ENCODE measurements at regions not wholly inside any gene's neighbourhood (a gene's known extent, or its start where the extent isn't known, plus 50 kb on each side); places are given as distances from the start of the nearest gene placed in this dataset.
"Not testable (repeated sequence)": the region's sequence is repeated elsewhere in the genome, so short reads cannot be mapped to it uniquely, and the experiment has no call there.

- TF ChIP-seq, protein P1, sequence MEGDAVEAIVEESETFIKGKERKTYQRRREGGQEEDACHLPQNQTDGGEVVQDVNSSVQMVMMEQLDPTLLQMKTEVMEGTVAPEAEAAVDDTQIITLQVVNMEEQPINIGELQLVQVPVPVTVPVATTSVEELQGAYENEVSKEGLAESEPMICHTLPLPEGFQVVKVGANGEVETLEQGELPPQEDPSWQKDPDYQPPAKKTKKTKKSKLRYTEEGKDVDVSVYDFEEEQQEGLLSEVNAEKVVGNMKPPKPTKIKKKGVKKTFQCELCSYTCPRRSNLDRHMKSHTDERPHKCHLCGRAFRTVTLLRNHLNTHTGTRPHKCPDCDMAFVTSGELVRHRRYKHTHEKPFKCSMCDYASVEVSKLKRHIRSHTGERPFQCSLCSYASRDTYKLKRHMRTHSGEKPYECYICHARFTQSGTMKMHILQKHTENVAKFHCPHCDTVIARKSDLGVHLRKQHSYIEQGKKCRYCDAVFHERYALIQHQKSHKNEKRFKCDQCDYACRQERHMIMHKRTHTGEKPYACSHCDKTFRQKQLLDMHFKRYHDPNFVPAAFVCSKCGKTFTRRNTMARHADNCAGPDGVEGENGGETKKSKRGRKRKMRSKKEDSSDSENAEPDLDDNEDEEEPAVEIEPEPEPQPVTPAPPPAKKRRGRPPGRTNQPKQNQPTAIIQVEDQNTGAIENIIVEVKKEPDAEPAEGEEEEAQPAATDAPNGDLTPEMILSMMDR (IDR thresholded peaks at IDR 0.05; ENCODE audit: low read depth, low read length), result no peak
- no peak overlapping the region for H3K4me3 ChIP-seq (ENCODE audit: low read depth, low read length)
Measured at GRCh38 chr18:8882632-8883408, 177.5 kb downstream of the MTCL1 start.

DNA sequence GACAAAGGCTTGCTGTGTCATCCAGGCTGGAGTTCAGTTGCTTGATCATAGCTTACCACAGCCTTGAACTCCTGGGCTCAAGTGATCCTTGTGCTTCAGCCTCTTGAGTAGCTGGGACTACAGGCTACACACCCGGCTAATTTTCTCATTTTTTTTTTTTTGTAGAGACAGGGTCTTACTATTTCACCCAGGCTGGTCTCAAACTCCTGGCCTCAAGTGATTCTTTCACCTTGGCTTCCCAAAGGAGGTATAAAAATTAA lies 178.0 kb downstream of the MTCL1 start:
- H3K4me3 ChIP-seq (ENCODE audit: low read depth, low read length), result no peak overlapping the region
- TF ChIP-seq, protein P1 (IDR thresholded peaks at IDR 0.05; ENCODE audit: low read depth, low read length), result no peak

GRCh38 chr18:8887877-8888276 lies 182.5 kb downstream of the MTCL1 start:
- not testable (repeated sequence) for H3K4me3 ChIP-seq (ENCODE audit: low read depth, low read length)

GRCh38 chr18:8889489-8889888 lies 184.1 kb downstream of the MTCL1 start:
- TF ChIP-seq, protein P1 (IDR thresholded peaks at IDR 0.05; ENCODE audit: low read depth, low read length), result no peak
- no peak overlapping the region for H3K4me3 ChIP-seq (ENCODE audit: low read depth, low read length)

- H3K4me3 ChIP-seq (ENCODE audit: low read depth, low read length), result not testable (repeated sequence)
Measured at GRCh38 chr18:8890503-8890902, 185.1 kb downstream of the MTCL1 start.

DNA sequence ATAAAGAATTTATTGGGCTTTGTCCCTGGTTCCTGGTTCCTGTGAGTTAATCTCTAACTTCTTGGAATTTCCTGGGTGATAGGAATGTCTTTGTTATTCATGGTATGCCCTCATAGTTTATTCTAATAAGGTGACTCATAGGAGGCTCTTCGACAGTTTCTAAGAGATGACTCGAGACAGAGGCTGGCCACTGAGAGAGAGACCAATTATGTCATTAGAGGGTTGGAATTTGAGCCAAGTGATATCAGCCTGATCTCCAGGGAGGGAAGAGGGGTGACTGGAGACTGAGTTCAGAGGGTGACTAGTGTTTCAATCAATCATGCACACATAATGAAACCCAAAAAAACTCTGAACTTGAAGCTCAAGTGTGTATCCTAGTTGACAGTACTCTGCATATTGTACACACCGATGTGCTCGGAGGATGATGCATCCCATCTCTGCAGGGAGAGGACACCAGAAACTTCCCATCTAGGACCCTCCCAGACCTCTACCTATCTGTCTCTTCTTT lies 185.7 kb downstream of the MTCL1 start:
- TF ChIP-seq, protein P1 (IDR thresholded peaks at IDR 0.05; ENCODE audit: low read depth, low read length), result no peak
- H3K4me3 ChIP-seq (ENCODE audit: low read depth, low read length), result no peak overlapping the region

- TF ChIP-seq, protein P1 (IDR thresholded peaks at IDR 0.05; ENCODE audit: low read depth, low read length), result no peak
- no peak overlapping the region for H3K4me3 ChIP-seq (ENCODE audit: low read depth, low read length)
Measured at GRCh38 chr18:8893221-8893620, 187.9 kb downstream of the MTCL1 start.

GRCh38 chr18:8893628-8894231 lies 188.4 kb downstream of the MTCL1 start:
- no peak overlapping the region for H3K4me3 ChIP-seq (ENCODE audit: low read depth, low read length)
- TF ChIP-seq, protein P1 (IDR thresholded peaks at IDR 0.05; ENCODE audit: low read depth, low read length), result no peak
